ENCODE measurements at regions not wholly inside any gene's neighbourhood (a gene's known extent, or its start where the extent isn't known, plus 50 kb on each side); places are given as distances from the start of the nearest gene placed in this dataset.
A peak's percentile ranks its signal among the peaks of the same experiment; 100 is the strongest.

DNA sequence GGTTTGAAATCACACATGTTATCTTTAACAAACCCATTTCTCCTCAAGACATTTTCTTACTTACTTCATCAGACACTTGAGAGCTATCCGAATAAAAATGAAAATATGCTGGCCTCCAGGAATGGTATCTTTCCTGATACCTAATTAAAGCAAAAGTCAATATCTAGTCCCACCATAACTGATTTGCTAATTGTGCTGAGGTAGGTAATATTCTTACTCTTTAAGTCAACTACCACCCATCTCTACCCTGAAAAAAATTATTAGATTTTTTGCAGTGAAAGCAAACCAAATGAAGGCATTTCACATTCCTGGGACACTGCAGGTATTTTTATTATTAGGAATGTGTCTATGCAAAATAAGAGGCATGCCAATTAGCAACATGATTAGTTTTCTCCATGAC is 175.8 kb downstream of the QDPR start:
- DNase-seq, result no peak

DNA sequence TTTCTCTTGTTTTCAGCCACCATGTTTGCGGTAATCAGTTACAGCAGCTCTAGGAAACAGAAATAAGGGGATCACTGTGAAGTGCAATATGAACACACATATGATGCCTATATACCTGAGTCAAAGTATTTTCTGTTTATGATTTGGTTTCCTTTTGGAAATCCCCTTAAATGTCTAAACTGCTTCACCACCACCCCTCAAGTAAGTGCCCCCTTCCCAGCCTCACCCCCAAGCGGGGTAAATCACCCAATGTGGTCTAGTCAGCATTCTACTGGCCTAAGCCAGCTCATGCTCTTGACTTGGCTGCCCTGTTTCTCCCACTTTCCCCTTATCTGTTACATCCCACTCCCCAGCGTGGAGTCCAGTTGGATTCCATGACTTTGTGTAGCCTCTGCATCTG is 176.5 kb downstream of the QDPR start:
- no peak for DNase-seq

- DNase-seq, result no peak
These were observed 179.4 kb downstream of the QDPR start for GRCh38 chr4:17332478-17332877.

GRCh38 chr4:17329046-17329445 is 182.8 kb downstream of the QDPR start:
- DNase-seq, result no peak

- DNase-seq, result no peak
These were observed 183.6 kb downstream of the QDPR start for GRCh38 chr4:17328141-17328815.

DNA sequence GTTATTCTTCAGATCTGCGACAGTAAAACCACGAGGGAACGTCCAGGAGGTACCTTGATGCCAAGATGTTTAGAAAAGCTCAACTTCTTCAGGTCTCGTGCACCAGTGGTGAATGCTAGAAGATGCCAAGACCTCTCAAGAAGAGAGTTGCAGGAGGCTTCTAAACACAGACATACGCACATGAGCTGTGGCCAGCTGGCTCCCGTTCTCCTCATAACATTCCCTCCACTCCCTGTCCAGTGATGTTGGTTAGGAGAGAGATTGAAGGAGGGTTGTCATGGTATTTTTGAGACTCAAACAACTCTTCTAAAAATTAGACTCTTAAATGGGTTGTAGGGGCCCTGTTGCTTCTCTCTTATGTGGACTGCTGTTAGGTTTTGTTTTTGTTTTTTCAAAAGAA is 184.3 kb downstream of the QDPR start:
- no peak for DNase-seq

DNA sequence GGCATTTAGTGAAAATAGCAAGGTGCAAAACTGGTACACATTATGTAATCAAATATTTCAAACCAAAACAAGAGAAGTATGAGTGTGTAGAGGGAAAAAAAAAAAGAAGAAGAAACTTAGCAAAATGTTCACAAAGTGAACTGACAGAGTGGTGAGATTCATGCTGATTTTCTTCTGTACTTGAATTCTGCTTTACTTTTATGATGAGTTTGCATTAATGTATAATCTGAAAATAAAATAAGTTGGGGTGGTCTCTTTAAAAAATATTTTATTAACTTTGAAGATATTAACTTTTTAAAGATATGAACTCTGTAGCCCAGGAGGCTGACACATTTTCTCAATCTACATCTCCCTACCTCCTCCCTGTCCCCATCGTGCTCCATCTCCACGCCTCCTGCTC is 185.1 kb downstream of the QDPR start:
- DNase-seq, result no peak

- DNase-seq, result no peak
These were observed 186.8 kb downstream of the QDPR start for GRCh38 chr4:17325098-17325497.

- DNase-seq, result peak; percentile 47
These were observed 187.5 kb downstream of the QDPR start for GRCh38 chr4:17324386-17324830.

- DNase-seq, result no peak
These were observed 188.1 kb downstream of the QDPR start for GRCh38 chr4:17323554-17324385.

DNA sequence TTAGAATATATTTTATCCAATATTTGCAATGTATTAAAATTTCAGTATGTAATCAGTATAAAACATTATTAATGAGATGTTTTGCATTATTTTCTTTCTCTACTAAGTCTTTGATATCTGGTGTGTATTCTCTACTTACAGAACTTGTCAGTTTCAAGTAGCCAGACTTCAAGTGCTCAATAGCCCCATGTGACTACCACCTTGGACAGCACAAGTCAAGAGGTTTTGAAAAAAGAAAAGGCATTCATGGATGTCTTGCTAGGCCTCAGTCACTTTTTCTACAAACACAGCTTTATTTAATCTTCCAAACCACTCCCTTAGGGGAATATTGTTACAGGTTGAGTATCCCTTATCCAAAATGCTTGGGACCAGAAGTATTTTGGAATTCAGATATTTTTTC is 189.4 kb downstream of the QDPR start:
- DNase-seq, result no peak

DNA sequence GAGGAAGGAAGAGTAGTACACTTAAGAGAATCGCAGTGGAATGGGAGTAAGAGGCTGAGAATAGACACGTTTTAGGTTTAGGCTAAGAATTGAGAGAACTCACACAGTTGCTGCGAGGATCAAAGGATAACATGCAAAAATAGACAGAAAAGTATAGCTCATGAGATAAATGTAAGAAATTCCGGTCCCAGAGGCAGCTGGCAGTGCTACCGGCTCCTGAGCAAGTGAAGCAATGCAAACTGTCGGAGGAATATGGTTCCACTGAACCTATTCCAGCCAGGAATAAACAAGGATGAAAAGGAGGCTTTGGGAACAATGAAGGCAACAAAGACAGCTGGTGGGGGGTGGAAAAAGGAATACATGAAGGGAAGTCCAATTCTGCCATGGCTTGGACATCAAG is 191.8 kb downstream of the QDPR start:
- no peak for DNase-seq

DNA sequence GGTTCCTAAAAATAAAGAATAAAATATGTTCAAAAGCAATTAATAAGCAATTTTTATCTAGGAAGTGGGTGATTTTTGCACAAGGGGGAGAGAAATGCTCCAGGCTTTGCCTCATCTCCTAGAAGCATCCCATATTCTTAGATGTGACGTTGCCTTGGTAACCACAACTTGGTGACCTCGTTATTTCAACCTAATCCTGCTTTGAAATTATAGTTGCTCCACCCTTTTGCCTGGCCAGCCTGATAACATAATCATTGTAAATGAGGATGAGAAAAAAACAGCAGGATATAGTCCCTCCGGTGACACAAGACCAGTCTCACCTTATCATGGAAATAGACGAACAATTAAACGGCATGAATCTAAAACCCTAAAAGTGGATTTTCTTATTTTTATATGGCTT is 194.4 kb downstream of the QDPR start:
- DNase-seq, result no peak

DNA sequence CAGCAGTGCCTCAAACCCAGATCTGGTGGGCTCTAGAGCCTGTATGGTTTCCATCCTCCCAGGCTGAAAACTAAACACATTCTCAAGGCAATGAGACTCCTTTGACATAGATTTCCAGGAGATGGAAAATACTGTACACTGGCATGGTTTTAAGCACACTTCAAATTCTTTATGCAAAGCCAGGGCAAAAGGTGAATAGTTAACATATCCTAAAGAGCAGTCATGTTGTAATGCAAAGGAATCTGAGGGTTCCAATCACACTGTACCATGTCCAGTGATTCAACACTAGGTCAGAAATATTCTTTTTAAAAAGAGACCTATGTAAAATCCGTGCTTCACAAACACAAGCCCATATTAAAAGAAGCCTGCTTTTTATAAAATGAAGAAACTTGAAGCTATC is 195.3 kb downstream of the QDPR start:
- no peak for DNase-seq

DNA sequence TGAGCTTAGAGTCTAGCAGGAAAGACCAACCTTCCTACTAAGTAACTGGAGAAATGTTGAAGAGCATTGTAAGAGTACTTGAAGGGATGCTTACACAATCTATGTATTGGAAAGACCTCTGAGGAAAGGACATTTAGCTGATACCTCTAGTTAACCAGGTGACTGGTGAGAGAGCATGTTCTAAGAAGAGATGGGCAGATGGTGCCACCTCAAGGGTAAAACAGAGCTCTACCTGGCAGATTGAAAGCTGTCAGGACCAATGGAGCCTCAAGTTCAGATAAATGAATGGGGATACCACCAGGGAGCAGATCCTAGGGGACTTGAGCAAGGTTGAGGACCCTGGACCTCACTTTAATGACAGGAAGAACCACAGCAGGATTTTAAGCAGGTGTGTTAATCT is 196.4 kb downstream of the QDPR start:
- DNase-seq, result no peak

GRCh38 chr4:17313194-17313593 is 198.7 kb downstream of the QDPR start:
- no peak for DNase-seq

GRCh38 chr4:17310269-17310652 is 201.6 kb downstream of the QDPR start:
- DNase-seq, result no peak

GRCh38 chr4:17309567-17310268 is 202.2 kb downstream of the QDPR start:
- DNase-seq, result no peak

DNA sequence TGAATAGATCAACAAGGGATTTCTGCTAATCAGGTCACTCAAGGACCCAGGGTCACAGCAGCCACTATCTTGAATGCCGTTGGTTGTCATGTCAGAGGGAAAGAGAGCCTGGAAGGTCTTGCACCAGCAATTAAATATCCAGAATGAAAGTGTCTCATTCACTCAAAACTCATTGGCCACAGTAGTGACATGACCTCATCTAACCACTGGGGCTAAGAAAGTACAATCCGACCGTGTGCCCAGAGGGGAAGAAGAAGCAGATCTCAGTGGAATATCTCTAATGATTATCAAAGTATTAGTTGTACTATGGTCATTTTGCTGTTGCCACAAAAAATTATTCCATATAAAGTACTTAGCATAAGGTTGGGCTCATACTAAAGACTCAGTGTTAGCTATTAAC is 210.0 kb downstream of the QDPR start:
- DNase-seq, result no peak

- DNase-seq, result no peak
These were observed 210.6 kb downstream of the QDPR start for GRCh38 chr4:17301266-17301665.

GRCh38 chr4:17296921-17297890 is 214.7 kb downstream of the QDPR start:
- no peak for DNase-seq

- DNase-seq, result no peak
These were observed 218.0 kb downstream of the QDPR start for GRCh38 chr4:17293901-17294300.

DNA sequence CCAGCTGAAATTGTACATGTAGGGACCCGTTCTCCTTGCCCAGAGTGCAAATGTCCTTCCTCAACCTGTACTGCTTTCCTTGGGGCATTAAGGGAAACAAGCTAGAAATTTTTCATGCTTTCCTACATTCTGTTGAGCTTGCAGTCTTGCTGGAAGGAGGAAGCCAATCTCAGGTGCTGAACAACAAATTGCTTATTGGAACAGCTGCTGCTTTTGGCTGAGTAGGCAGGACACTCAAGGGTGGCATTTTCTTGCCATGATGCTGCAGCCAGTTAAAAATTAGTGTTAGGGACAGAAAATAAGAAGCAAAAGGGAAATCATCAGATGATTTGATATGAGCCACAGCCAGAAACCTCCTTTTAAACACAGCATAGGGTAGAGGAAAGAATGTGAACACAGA is 223.7 kb downstream of the QDPR start:
- DNase-seq, result no peak
